ES-I3 (cell line): ENCODE measurements at regions not wholly inside any gene's neighbourhood (a gene's known extent, or its start where the extent isn't known, plus 50 kb on each side); places are given as distances from the start of the nearest gene placed in this dataset.

Experiments used
- H3K36me3 ChIP-seq: 2 replicates; pipeline ENCODE4 v1.6.1; 2013; ENCODE audit warnings: mild to moderate bottlenecking, low read length, control low read depth, moderate library complexity; ENCODE audit not compliant: insufficient read depth
- H3K4me1 ChIP-seq: 2 replicates; pipeline ENCODE4 v1.6.1; 2013; ENCODE audit warnings: mild to moderate bottlenecking, control low read depth, low read length; ENCODE audit not compliant: insufficient read depth
- H3K9ac ChIP-seq: 2 replicates; pipeline ENCODE4 v1.6.1; 2013; ENCODE audit warnings: low read depth, mild to moderate bottlenecking, low read length, moderate library complexity
- H3K9me3 ChIP-seq: 2 replicates; pipeline ENCODE4 v1.6.1; 2013; ENCODE audit warnings: mild to moderate bottlenecking, low read length, moderate library complexity; ENCODE audit not compliant: control insufficient read depth, insufficient read depth

- Histone ChIP-seq H3K4me1 (no peaks in the 10 kb centered on the region), H3K9ac (no peak overlapping the region), H3K9me3 (no peaks in the 10 kb centered on the region), H3K36me3 (no peaks in the 10 kb centered on the region)
Measured at GRCh38 chr22:48520884-48521588, 1306.6 kb downstream of the BRD1 start.

- no peak overlapping the region for H3K9ac ChIP-seq
- H3K4me1 ChIP-seq: no peaks in the 10 kb centered on the region
- H3K36me3 ChIP-seq: no peaks in the 10 kb centered on the region
- no peaks in the 10 kb centered on the region for H3K9me3 ChIP-seq
Measured at GRCh38 chr22:48520207-48520606, 1307.5 kb downstream of the BRD1 start.

GRCh38 chr22:48517039-48518030 is 1310.3 kb downstream of the BRD1 start:
- Histone ChIP-seq H3K4me1 (no peaks in the 10 kb centered on the region), H3K9ac (no peak overlapping the region), H3K9me3 (no peaks in the 10 kb centered on the region), H3K36me3 (no peaks in the 10 kb centered on the region)

- H3K9me3 ChIP-seq: no peaks in the 10 kb centered on the region
- no peak overlapping the region for H3K9ac ChIP-seq
- no peaks in the 10 kb centered on the region for H3K4me1 ChIP-seq
- H3K36me3 ChIP-seq: no peaks in the 10 kb centered on the region
Measured at GRCh38 chr22:48516571-48516970, 1311.1 kb downstream of the BRD1 start.

- H3K4me1 ChIP-seq: no peaks in the 10 kb centered on the region; the same call in 1 of the 2 replicates
- H3K36me3 ChIP-seq: no peaks in the 10 kb centered on the region
- no peaks in the 10 kb centered on the region for H3K9me3 ChIP-seq
- no peak overlapping the region for H3K9ac ChIP-seq
Measured at GRCh38 chr22:48515571-48516200, 1312.0 kb downstream of the BRD1 start.

GRCh38 chr22:48513929-48514328 is 1313.7 kb downstream of the BRD1 start:
- H3K36me3 ChIP-seq: no peaks in the 10 kb centered on the region
- H3K4me1 ChIP-seq: no peaks in the 10 kb centered on the region; the same call in 1 of the 2 replicates
- H3K9me3 ChIP-seq: no peaks in the 10 kb centered on the region
- H3K9ac ChIP-seq: no peak overlapping the region

- H3K4me1 ChIP-seq: no peaks in the 10 kb centered on the region; the same call in 1 of the 2 replicates
- no peaks in the 10 kb centered on the region for H3K9me3 ChIP-seq
- H3K36me3 ChIP-seq: no peaks in the 10 kb centered on the region
- H3K9ac ChIP-seq: no peak overlapping the region
Measured at GRCh38 chr22:48513446-48513845, 1314.2 kb downstream of the BRD1 start.

GRCh38 chr22:48511781-48512327 is 1315.8 kb downstream of the BRD1 start:
- Histone ChIP-seq H3K36me3 (no peaks in the 10 kb centered on the region), H3K9ac (no peak overlapping the region), H3K9me3 (no peaks in the 10 kb centered on the region), H3K4me1 (no peaks in the 10 kb centered on the region; the same call in 1 of the 2 replicates)

GRCh38 chr22:48511211-48511610 is 1316.5 kb downstream of the BRD1 start:
- no peak overlapping the region for H3K9ac ChIP-seq
- no peaks in the 10 kb centered on the region; the same call in 1 of the 2 replicates for H3K4me1 ChIP-seq
- H3K9me3 ChIP-seq: no peaks in the 10 kb centered on the region
- no peaks in the 10 kb centered on the region for H3K36me3 ChIP-seq

- H3K9ac ChIP-seq: no peak overlapping the region
- H3K9me3 ChIP-seq: no peaks in the 10 kb centered on the region
- no peaks in the 10 kb centered on the region for H3K36me3 ChIP-seq
- H3K4me1 ChIP-seq: no peaks in the 10 kb centered on the region; the same call in 1 of the 2 replicates
Measured at GRCh38 chr22:48510599-48510998, 1317.1 kb downstream of the BRD1 start.

- H3K36me3 ChIP-seq: no peaks in the 10 kb centered on the region
- H3K9ac ChIP-seq: no peak overlapping the region
- H3K9me3 ChIP-seq: no peaks in the 10 kb centered on the region
- no peaks in the 10 kb centered on the region; the same call in 1 of the 2 replicates for H3K4me1 ChIP-seq
Measured at GRCh38 chr22:48507595-48508350, 1319.9 kb downstream of the BRD1 start.

- Histone ChIP-seq H3K9ac (no peak overlapping the region), H3K9me3 (no peaks in the 10 kb centered on the region), H3K4me1 (no peaks in the 10 kb centered on the region; the same call in 1 of the 2 replicates), H3K36me3 (no peaks in the 10 kb centered on the region)
Measured at GRCh38 chr22:48507171-48507570, 1320.5 kb downstream of the BRD1 start.

- Histone ChIP-seq H3K4me1 (no peaks in the 10 kb centered on the region; the same call in 1 of the 2 replicates), H3K36me3 (no peaks in the 10 kb centered on the region), H3K9me3 (no peaks in the 10 kb centered on the region), H3K9ac (no peak overlapping the region)
Measured at GRCh38 chr22:48506506-48507145, 1321.0 kb downstream of the BRD1 start.
